OCI-LY3 (cell line): ENCODE measurements at regions not wholly inside any gene's neighbourhood (a gene's known extent, or its start where the extent isn't known, plus 50 kb on each side); places are given as distances from the start of the nearest gene placed in this dataset.

ENCODE experiments used
- H2AFZ ChIP-seq: fragments of 200-600, 300-600 bp; shearing (Covaris generic); 2 replicates; pipeline ENCODE4 v1.6.0; 2014; ENCODE audit warnings: antibody characterized with exemption, low read depth, low read length
- H3K27ac ChIP-seq: fragments of 200-600, 300-600 bp; sonication (generic); 2 replicates; pipeline ENCODE4 v1.5.1; 2014; ENCODE audit warnings: mild to moderate bottlenecking, low read length, moderate library complexity, mixed read lengths
- H3K27me3 ChIP-seq: fragments of 200-600, 300-600 bp; sonication (generic); 2 replicates; pipeline ENCODE4 v1.6.1; 2014; ENCODE audit warnings: low read depth, low read length, mixed read lengths
- H3K36me3 ChIP-seq: fragments of 200-600, 300-600 bp; sonication (generic); replicated peaks from 2 replicates; pipeline ENCODE3; 2014; ENCODE audit warnings: low read depth, low read length, mixed read lengths
- H3K4me1 ChIP-seq: fragments of 300-600, 200-600 bp; sonication (generic); 2 replicates; pipeline ENCODE4 v1.6.1; 2014; ENCODE audit warnings: low read length, mixed read lengths
- H3K4me2 ChIP-seq: fragments of 200-600, 300-600 bp; sonication (generic); 2 replicates; pipeline ENCODE4 v1.6.1; 2014; ENCODE audit warnings: low read length, mixed read lengths
- H3K4me3 ChIP-seq: fragments of 300-600, 200-600 bp; sonication (generic); 2 replicates; pipeline ENCODE4 v1.5.1; 2014; ENCODE audit warnings: antibody characterized with exemption, mild to moderate bottlenecking, low read length, moderate library complexity
- H3K79me2 ChIP-seq: fragments of 300-600, 200-600 bp; shearing (Covaris generic); 2 replicates; pipeline ENCODE4 v1.6.1; 2014; ENCODE audit warnings: mild to moderate bottlenecking, low read length, mixed read lengths
- H3K9ac ChIP-seq: fragments of 300-600, 200-600 bp; shearing (Covaris generic); 2 replicates; pipeline ENCODE4 v1.6.0; 2014; ENCODE audit warnings: mild to moderate bottlenecking, low read length, moderate library complexity
- H3K9me3 ChIP-seq: fragments of 200-600, 300-600 bp; shearing (Covaris generic); 2 replicates; pipeline ENCODE4 v1.6.1; 2014; ENCODE audit warnings: low read length, mixed read lengths; ENCODE audit not compliant: insufficient read depth
- H4K20me1 ChIP-seq: fragments of 200-600, 300-600 bp; sonication (generic); 2 replicates; pipeline ENCODE4 v1.6.1; 2016; ENCODE audit warnings: low read length, mixed read lengths; ENCODE audit not compliant: insufficient read depth
- EZH2phosphoT487 ChIP-seq: fragments of 200-600 bp; shearing (Covaris generic); IDR thresholded peaks from 2 replicates; pipeline ENCODE4 v1.6.1; 2018; ENCODE audit warnings: antibody characterized with exemption, mixed run types, low read depth
- TF ChIP-seq, protein P1 (sequence below): fragments of 200-600, 300-600 bp; sonication (generic); IDR thresholded peaks from 2 replicates; pipeline ENCODE4 v1.5.1; 2014; ENCODE audit warnings: antibody characterized with exemption, low read length, low read depth

DNA sequence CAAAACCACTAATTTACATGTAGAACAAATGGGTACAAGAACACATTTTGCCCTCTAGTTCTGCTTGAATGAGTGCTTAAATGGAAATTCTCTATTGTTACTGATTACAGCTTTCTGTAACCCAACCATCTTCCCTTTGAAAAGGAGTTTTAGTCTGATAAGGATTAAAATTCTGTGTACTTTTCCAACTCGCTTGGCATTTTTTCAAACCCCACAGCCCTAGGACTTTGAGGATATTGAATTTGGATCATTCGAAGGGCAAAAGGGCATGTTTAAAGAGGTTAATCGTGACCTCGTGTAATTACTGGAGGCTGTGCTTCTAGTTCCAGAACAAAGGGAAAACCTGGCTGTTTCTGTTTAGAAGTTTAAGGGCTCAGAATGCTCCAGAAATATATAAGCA, 432.3 kb downstream of the PID1 start:
- Histone ChIP-seq H3K9ac (no peak overlapping the region), H3K27me3 (no peaks in the 10 kb centered on the region), H4K20me1 (no peaks in the 10 kb centered on the region), H3K36me3 (no peaks in the 10 kb centered on the region), H3K4me1 (no peaks in the 10 kb centered on the region), H3K4me2 (no peak overlapping the region), H3K9me3 (no peaks in the 10 kb centered on the region), H3K79me2 (no peaks in the 10 kb centered on the region), H3K4me3 (no peak overlapping the region), H3K27ac (no peak overlapping the region), H2AFZ (no peak overlapping the region)
- no peak for TF ChIP-seq EZH2phosphoT487
- TF ChIP-seq, protein P1, sequence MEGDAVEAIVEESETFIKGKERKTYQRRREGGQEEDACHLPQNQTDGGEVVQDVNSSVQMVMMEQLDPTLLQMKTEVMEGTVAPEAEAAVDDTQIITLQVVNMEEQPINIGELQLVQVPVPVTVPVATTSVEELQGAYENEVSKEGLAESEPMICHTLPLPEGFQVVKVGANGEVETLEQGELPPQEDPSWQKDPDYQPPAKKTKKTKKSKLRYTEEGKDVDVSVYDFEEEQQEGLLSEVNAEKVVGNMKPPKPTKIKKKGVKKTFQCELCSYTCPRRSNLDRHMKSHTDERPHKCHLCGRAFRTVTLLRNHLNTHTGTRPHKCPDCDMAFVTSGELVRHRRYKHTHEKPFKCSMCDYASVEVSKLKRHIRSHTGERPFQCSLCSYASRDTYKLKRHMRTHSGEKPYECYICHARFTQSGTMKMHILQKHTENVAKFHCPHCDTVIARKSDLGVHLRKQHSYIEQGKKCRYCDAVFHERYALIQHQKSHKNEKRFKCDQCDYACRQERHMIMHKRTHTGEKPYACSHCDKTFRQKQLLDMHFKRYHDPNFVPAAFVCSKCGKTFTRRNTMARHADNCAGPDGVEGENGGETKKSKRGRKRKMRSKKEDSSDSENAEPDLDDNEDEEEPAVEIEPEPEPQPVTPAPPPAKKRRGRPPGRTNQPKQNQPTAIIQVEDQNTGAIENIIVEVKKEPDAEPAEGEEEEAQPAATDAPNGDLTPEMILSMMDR, result no peak

GRCh38 chr2:228828397-228828796, 442.7 kb downstream of the PID1 start:
- H3K36me3 ChIP-seq, result no peaks in the 10 kb centered on the region
- no peaks in the 10 kb centered on the region for H3K27me3 ChIP-seq
- H3K4me2 ChIP-seq, result no peak overlapping the region
- no peaks in the 10 kb centered on the region for H3K9me3 ChIP-seq
- no peaks in the 10 kb centered on the region for H3K4me1 ChIP-seq
- H3K79me2 ChIP-seq, result no peaks in the 10 kb centered on the region
- no peak overlapping the region for H3K4me3 ChIP-seq
- no peaks in the 10 kb centered on the region for H4K20me1 ChIP-seq
- TF ChIP-seq, protein P1, result no peak
- H3K27ac ChIP-seq, result no peak overlapping the region
- H3K9ac ChIP-seq, result no peak overlapping the region
- H2AFZ ChIP-seq, result no peak overlapping the region

DNA sequence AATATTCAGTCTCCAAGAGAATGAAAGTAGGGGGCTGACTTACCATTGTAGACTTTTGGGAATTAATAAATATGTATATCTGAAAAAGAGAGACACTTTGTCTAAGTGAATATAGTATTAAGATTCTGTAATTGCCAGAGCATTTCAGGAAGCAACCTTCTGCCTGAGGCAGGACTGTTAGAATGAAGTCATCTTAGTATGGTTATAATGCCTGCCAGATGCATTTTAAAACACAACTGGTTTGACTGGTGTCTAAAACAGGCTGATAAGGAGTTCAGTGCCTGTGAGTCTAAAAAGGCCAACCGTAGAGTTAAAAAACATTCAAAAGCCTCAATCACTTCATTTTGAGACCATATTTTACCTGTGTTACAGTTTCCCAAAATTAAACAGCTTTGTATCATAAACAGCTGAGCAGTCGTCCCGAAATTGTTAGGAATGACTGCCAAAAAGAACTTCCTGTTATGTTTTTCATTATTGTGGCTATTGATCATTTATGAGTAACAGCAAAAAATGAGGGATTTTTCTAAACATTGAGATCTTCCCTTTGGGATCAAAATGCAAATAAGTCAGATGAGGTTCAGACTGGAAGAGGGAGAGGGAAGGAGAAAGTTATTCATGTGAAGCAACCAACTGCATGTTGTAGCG, 443.9 kb downstream of the PID1 start:
- H3K4me2 ChIP-seq, result no peak overlapping the region

DNA sequence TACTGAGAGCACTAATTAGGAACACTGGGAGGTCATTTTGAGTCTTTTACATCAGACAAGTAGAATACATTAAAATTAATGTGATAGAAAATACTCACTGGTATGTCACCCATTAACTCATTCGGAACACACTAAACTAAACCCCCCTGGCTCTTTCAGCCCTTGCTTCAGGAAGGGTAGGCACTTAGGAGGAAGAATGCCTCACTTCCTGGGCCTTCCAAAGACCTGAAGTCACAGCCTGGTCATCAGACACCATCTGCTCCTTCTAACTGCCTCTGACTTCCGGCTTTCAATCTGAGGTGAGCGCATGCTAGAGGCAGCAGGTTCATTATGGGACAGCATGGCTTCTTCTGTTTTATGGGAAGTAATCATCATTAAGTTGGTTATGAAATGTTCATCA, 451.4 kb downstream of the PID1 start:
- no peaks in the 10 kb centered on the region for H3K4me1 ChIP-seq
- no peak overlapping the region for H3K9ac ChIP-seq
- no peaks in the 10 kb centered on the region for H4K20me1 ChIP-seq
- H3K27me3 ChIP-seq, result no peaks in the 10 kb centered on the region
- no peak overlapping the region for H2AFZ ChIP-seq
- H3K4me3 ChIP-seq, result no peak overlapping the region
- H3K4me2 ChIP-seq, result no peak overlapping the region
- H3K79me2 ChIP-seq, result no peaks in the 10 kb centered on the region
- TF ChIP-seq, protein P1, result no peak
- no peak for TF ChIP-seq EZH2phosphoT487
- H3K36me3 ChIP-seq, result no peaks in the 10 kb centered on the region
- no peak overlapping the region for H3K27ac ChIP-seq
- no peaks in the 10 kb centered on the region for H3K9me3 ChIP-seq

More for the DNA sequence above, 443.9 kb downstream of the PID1 start:
- H2AFZ ChIP-seq, result no peak overlapping the region
- no peaks in the 10 kb centered on the region for H4K20me1 ChIP-seq
- no peak overlapping the region for H3K9ac ChIP-seq
- H3K4me1 ChIP-seq, result no peaks in the 10 kb centered on the region
- TF ChIP-seq, protein P1, result no peak
- no peak for TF ChIP-seq EZH2phosphoT487
- H3K9me3 ChIP-seq, result no peaks in the 10 kb centered on the region
- no peaks in the 10 kb centered on the region for H3K27me3 ChIP-seq
- no peaks in the 10 kb centered on the region for H3K79me2 ChIP-seq
- no peaks in the 10 kb centered on the region for H3K36me3 ChIP-seq
- H3K27ac ChIP-seq, result no peak overlapping the region
- H3K4me3 ChIP-seq, result no peak overlapping the region
